ENCODE measurements at regions not wholly inside any gene's neighbourhood (a gene's known extent, or its start where the extent isn't known, plus 50 kb on each side); places are given as distances from the start of the nearest gene placed in this dataset.
"Not testable (repeated sequence)": the region's sequence is repeated elsewhere in the genome, so short reads cannot be mapped to it uniquely, and the experiment has no call there.

DNA sequence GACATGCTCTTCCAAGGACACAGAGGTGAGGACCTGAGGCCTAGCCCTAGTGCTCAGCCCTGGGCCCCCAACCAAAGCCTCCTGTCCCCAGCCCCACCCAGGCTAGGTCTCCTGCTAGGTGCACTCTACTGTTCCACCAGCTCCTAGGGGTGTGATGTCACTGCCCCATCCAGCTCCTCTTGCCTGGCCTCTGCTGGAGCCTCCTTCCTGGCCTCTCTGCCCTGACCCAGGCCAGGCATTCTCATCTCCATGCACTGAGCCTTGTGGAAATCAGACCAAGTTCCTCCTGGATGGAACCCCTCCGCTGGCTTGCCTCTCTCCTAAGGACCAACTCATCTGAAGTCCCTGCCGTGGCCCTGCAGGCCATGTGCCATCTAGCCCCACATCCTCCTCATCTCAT is 156.8 kb downstream of the INHBB start:
- no peak for DNase-seq

DNA sequence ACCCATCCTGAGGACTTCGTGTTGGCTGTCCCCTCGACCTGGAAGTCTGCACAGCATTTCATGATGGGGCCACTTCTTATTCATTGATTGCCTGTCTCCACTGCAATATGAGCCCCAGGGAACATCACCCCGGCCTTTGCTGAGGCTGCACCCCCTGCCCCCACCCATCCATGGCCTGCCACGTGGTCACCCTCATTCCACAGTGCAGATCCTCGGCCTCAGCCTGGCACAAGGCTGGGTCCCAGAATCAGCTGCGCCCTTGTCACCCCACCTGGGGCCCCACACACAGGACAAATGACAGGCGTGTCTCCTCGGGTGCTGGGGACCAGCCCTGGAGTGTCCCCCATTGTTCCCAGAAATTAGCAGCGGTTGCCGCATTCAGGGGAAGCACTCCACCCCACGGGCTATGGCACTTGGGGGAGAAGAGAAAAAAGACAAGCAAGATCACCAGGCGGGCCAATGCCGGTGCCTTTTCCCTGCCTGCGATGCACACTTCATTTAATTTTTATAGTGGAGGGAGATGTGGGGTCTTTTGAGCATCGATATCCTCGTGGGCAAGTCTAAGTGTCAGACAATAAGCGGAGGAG is 157.4 kb downstream of the INHBB start:
- no peak for DNase-seq

DNA sequence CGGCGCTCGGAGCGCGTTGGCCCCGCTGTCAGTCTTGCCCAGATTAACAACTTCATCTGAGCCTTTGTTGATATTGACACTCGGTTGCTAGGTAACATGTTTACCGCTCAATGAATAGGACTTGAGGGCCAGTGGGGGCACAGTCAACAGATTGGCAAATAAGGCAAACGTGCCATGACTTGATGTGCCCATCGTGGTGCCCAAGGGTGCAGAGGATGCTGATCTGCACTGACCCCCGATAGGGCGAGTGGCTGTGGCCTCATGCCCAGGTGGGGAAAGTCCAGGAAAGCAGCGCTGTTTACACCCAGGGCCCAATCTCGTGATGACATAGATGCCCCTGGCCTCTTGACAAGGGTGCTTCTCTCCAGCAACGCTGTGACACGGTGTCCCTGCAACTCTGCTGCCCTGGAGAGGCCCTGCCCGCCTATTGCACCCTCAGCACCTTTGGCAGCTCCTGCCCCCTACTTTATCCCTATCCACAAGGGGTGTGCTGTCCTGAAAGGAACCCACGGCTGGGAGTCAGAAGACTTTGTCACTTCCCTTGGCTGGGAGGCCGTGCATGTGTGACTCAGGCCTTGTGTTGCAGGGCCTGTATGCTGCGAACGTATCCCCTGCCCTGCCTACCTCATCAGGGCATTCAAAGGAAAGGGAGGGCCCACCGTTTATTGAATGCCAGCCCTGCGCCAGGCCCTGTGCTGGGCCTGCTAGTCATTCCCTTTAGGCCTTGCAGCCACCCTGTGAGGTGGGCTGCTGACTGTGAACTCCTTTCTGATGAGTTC is 158.0 kb downstream of the INHBB start:
- no peak for DNase-seq

DNA sequence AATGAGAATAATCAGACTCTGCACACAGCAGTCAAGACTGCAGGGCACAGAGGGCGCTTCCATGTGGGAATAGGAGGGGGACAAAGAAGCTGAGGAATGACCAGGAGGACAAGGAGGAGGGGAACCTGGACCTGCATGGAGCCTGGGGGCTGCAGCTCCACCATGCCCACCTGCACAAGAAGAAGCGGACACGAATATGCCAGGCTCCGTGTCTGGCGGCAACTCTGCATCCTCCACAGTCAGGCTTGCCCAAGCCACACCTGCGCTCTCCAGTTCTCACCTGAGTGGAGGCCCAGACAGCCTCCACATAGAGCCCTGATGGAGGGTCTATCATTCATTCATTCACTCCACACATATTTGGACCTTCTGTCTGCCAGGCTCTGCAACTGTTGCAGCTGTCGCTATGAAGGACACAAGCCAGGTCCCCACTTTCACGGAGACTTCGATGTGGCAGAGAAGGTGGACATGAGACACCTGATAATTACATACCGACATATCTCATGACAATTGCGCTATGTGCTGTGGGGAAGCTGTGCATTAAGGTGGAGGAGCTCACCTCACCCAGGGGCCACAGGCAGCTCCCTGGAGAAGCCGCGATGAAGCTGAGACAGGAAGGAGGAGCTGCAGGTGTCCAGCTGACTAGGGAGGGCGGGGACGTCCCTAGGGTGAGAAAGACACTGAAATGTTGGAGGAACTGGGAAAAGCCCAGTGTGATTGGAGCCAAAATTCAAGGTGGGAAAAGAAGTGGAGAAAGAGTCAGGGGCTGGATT is 159.2 kb downstream of the INHBB start:
- DNase-seq: no peak

DNA sequence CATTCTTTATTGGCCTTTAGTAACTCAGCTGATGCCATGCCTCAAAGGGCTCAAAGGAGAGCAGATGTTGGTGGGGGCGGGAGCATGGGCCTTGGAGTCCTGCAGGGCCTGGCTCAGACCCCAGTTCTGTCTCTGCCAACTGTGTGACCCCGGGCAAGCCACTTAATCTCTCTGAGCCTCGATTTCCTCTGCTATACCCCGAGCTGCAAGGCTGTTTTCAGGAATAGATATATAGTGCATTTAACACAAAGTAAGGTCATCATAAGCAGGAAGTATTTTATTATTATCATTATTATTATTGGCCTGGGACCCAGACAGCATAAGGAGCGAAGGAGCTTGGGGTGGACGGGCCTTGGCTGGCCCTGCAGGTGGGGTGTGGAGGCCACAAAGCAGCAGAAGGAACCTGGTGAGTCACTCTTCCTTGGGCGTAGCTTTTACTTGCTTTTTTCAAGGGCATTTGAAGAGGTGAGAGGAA is 162.7 kb downstream of the INHBB start:
- no peak for DNase-seq

DNA sequence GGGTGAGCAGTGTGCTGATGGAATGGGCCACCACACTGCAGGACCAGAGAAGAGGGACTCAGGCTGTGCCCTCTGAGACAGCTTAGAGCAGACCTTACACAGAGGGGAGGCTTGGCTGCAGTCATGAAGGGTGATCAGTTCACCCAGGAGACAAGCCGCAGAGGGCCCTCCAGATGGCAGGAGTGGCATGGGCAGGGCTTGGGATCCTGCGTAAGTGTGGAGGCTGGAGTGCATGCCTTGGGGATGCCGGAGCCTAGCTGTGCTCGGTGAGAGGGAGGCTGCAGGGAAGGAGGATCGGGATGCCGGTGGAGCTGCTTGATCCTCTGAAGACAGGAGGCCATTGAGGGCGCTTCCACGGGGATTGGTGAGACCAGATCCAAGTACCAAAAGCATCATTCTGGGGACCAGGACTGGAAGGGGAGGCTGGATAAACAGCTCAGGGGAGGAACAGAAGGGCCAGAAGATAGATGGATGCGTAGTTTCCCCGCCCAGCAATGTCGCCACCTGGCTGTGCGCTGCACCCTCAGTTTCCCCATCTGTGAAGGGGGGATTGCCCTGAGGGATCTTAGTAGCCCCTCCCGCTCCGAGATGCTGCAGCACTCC is 163.4 kb downstream of the INHBB start:
- DNase-seq: no peak

GRCh38 chr2:120509991-120510735 is 164.2 kb downstream of the INHBB start:
- DNase-seq: no peak

DNA sequence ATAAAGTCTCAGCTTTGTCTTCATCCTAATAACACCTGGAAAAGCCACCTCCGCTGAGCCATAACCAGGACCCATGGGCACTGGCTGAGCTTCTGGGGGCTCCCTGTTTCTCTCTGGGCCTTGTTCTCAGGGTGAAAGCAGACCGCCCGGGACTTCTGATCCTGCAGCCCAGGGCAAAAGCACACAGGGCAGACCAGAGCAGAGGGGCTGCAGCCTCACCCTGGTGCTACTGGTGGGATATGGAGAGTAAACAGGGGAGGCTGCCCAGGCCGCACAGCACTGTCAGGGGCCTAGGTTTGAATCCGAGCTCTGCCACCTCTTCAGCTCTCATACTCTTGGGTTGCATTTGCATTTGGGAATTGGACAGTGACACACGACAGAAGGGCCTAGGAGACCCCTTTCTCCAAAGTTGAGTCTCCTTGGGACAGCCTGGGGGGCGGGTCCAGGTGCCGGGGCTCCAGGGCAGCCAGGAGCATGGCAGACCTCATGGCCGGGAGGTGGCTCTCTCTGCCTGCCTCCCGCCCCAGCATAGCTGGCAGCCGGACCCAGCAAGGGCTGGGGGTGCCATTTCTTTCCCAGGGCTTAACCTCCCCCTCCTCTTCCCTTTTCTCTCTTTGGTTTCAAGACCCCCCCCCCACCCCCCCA is 164.9 kb downstream of the INHBB start:
- DNase-seq: no peak

DNA sequence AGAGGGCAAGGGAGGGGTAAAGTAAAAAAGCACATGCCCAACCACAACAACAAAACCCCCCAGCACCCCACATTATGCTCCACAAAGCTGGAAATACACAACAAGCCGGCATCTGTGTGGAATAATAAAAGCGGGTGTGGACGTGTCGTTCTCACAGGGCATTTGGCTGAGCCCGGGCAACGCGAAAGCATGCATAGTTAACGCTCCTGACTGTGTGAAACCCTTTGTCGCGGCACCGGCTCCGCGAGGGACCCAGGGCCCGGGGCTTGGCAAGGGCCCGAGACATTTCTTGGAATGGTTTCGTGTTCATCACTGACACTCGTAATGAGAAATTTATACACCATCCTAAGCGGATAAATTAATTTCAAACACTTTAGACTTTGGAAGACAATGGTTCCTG is 165.6 kb downstream of the INHBB start:
- no peak for DNase-seq

- no peak for DNase-seq
Measured at GRCh38 chr2:120511947-120512710, 166.2 kb downstream of the INHBB start.

DNA sequence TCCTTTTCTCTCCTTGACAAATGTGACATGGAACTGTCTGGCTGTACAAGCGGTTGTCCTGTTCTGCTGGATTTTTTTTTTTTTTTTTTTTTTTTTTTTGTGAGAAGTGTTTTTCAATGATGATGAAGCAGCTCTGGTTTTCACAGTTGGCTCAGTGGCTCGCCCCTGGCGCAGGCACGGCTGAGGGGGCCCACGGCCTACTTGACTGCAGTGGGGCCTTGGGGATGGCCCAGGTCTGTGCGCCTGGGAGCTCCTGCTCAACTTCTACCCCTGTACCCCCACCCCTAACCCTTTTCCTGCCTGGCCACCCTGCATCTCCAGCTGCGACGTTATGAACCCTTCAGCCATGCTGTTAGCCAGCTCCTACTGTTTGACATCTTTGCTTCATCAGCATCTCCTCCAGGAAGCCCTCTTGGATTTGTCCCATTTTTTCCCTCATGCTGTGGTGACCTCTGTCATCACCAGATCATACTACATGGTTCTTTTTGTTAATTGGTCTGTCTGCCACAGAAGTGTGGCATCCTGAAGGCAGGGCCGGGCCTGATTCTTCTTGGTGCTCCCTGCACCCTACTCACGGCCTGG is 167.9 kb downstream of the INHBB start:
- no peak for DNase-seq

DNA sequence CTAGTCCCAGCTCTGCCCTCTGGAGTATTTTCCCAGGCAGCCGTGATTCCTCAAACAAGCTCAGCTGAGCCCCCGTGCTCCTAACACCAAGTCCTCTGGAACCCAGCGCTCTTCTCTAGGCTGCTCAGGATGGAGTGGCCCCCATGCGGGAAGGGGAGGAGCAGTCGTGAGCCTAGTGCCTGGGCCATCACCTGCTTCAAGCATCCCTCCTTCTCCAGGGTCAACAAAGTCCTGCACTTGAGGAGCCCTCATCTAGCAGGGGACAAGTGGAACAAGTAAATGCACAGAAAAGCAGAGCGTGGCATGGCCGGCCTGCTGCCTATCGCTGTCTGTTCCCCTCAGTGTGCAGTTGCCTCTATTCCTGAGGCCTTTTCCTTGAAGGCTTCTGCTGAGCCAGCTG is 168.6 kb downstream of the INHBB start:
- no peak for DNase-seq

DNA sequence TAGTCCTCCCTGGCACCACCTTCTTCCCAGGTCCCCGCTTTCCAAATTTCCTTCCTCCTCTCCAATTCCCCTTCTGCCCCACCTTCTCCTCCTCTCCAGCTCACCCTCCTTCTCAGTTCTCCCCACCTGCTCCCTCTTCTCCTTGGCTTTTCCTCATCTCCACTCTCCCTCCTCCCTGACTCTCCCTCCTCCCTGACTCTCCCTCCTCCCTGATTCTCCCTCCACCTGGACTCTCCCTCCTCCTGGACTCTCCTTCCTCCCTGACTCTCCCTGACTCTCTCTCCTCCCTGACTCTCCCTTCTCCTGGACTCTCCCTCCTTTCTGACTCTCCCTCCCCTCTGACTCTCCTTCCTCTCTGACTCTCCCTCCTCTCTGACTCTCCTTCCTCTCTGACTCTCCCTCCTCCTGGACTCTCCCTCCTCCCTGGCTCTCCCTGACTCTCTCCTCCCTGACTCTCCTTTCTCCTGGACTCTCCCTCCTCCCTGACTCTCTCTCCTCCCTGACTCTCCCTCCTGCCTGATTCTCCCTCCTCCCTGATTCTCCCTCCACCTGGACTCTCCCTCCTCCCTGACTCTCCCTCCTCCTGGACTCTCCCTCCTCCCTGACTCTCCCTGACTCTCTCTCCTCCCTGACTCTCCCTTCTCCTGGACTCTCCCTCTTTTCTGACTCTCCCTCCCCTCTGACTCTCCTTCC is 169.3 kb downstream of the INHBB start:
- not testable (repeated sequence) for DNase-seq

DNA sequence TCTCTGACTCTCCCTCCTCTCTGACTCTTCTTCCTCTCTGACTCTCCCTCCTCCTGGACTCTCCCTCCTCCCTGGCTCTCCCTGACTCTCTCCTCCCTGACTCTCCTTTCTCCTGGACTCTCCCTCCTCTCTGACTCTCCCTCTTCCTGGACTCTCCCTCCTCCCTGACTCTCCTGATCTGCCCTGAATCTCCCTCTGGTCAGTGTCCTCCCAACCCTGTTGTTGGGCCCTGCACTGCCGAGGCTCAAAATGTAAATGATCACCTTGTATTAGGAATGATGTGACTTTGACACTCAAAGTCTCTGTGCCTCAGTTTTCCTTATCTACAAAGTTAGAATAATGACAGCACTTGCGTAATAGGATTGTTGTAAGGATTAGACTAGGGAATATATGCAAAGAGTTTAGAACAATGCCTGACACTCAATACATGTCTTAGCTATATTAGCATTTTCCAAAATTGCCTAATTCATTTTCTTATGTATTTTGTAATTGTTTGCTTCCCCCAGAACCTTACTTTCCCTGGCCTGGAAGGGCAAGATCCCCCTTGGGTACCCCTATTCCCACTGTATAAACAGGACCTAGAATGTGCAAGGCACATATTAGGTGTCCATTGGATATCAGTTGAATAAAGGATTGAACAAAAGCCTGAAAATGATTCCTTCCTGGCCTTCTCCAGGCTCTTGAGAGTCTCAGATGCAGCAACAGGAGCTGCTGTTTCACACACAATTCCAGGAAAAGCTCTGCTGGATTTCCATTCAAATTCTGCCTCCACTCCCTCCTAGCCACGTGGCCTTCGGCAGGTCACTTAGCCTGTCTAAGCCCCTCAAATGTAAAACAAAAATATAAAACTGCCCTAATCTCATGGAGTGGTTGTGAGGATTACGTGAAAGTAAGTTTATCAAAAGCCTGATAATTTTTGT is 170.1 kb downstream of the INHBB start:
- no peak for DNase-seq

- no peak for DNase-seq
Measured at GRCh38 chr2:120516679-120517314, 170.9 kb downstream of the INHBB start.

- DNase-seq: no peak
Measured at GRCh38 chr2:120517751-120518469, 172.0 kb downstream of the INHBB start.

DNA sequence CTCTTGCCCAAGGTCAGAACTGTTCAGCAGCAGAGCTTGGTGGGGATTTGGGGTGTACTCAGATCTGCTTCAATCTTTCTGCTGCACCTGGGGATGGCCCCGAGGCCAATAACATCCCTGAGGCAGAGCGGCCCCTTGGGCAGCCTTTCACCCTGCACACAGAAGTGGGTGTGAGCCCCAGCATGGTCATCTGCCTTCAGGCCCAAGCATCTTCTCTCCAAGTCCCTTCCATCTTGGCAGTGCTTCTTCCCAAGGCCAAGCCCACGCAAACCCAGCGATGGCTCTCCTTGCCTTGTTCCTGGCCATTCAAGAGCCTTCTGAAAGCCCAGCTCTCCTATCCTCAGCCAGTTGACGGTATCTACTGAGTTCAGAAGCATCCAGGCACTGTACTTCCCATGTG is 172.9 kb downstream of the INHBB start:
- no peak for DNase-seq

- DNase-seq: no peak
Measured at GRCh38 chr2:120519469-120519868, 173.5 kb downstream of the INHBB start.
